OCI-LY7 (cell line): ENCODE measurements at regions not wholly inside any gene's neighbourhood (a gene's known extent, or its start where the extent isn't known, plus 50 kb on each side); places are given as distances from the start of the nearest gene placed in this dataset.

Experiments used
- BruUV-seq: library from RNA; stranded (reverse); fragments of 400-500 nt; replicated peaks from 2 replicates; lab custom pipeline; 2021; lab: Mats Ljungman, UMichigan
- CTCF ChIA-PET: fragments of 300-600 bp; sonication (Branson Sonifier 250); formaldehyde crosslinking; loops from one replicate; lab custom pipeline; 2022; ENCODE audit warnings: antibody characterized with exemption; ENCODE audit not compliant: unreplicated experiment; lab: Charles Lee
- POLR2A ChIA-PET: fragments of 300-600 bp; sonication (Branson Sonifier 250); formaldehyde crosslinking; loops from one replicate; lab custom pipeline; 2022; ENCODE audit warnings: antibody characterized with exemption; lab: Charles Lee
- DNase-seq: peaks from one replicate; pipeline ENCODE4 v3.0.0-alpha.2; 2015; ENCODE audit warnings: low spot score
- H2AFZ ChIP-seq: fragments of 200-600 bp; sonication (generic), shearing (Covaris generic); 2 replicates; pipeline ENCODE4 v1.6.1; 2014; ENCODE audit warnings: mild to moderate bottlenecking, antibody characterized with exemption, low read length, moderate library complexity
- H3K27ac ChIP-seq: fragments of 200-600 bp; sonication (generic); 2 replicates; pipeline ENCODE4 v1.5.1; 2014; ENCODE audit warnings: mixed run types, low read depth, mild to moderate bottlenecking, moderate library complexity, low read length, inconsistent platforms; ENCODE audit not compliant: poor library complexity, severe bottlenecking
- H3K36me3 ChIP-seq: fragments of 200-600 bp; sonication (generic); 2 replicates; pipeline ENCODE4 v1.6.1; 2014; ENCODE audit warnings: mild to moderate bottlenecking, antibody characterized with exemption, low read length, moderate library complexity, mixed read lengths; ENCODE audit not compliant: insufficient read depth
- H3K4me1 ChIP-seq: fragments of 200-600 bp; sonication (generic); 2 replicates; pipeline ENCODE4 v1.5.1; 2014; ENCODE audit warnings: mild to moderate bottlenecking, low read length; ENCODE audit not compliant: insufficient read depth, poor library complexity, severe bottlenecking
- H3K4me2 ChIP-seq: fragments of 200-600 bp; sonication (generic); 2 replicates; pipeline ENCODE4 v1.6.1; 2014; ENCODE audit warnings: mild to moderate bottlenecking, low read length
- H3K4me3 ChIP-seq: fragments of 200-600 bp; sonication (generic); 2 replicates; pipeline ENCODE4 v1.5.1; 2014; ENCODE audit warnings: mild to moderate bottlenecking, low read depth, low read length; ENCODE audit not compliant: poor library complexity, severe bottlenecking
- H3K79me2 ChIP-seq: fragments of 200-600 bp; sonication (generic); 2 replicates; pipeline ENCODE4 v1.6.1; 2016; ENCODE audit warnings: low read depth, mild to moderate bottlenecking, low read length, moderate library complexity, mixed read lengths; ENCODE audit not compliant: insufficient read depth
- H3K9me2 ChIP-seq: fragments of 200-600 bp; sonication (generic); 2 replicates; pipeline ENCODE4 v1.6.1; 2016; ENCODE audit warnings: mild to moderate bottlenecking, low read length, mixed read lengths; ENCODE audit not compliant: insufficient read depth
- H3K9me3 ChIP-seq: fragments of 200-600 bp; sonication (generic); 2 replicates; pipeline ENCODE4 v1.6.1; 2014; ENCODE audit warnings: mild to moderate bottlenecking, mixed run types, low read length, mixed read lengths
- H4K20me1 ChIP-seq: fragments of 200-600 bp; sonication (generic); 2 replicates; pipeline ENCODE4 v1.6.1; 2014; ENCODE audit warnings: mild to moderate bottlenecking, antibody characterized with exemption, low read length, moderate library complexity, mixed read lengths; ENCODE audit not compliant: insufficient read depth
- CTCF ChIP-seq: fragments of 200-600 bp; sonication (generic); conservative IDR thresholded peaks from 2 replicates; pipeline ENCODE4 v1.5.1; 2014; ENCODE audit warnings: mild to moderate bottlenecking, antibody characterized with exemption, low read length, moderate library complexity, mixed read lengths
- EZH2phosphoT487 ChIP-seq: fragments of 200-600 bp; sonication (generic); IDR thresholded peaks from 2 replicates; pipeline ENCODE4 v1.6.1; 2018; ENCODE audit warnings: low read depth, borderline replicate concordance, mild to moderate bottlenecking, mixed run types, antibody characterized with exemption, low read length, moderate library complexity, mixed read lengths
- intact Hi-C: fragments of 100-400 bp; cut with micrococcal nuclease; formaldehyde crosslinking; loops from one replicate; pipeline ENCODE4 v1.10.0; 2022; ENCODE audit not compliant: unreplicated experiment

GRCh38 chr9:108722396-108722795, 133.4 kb downstream of the ACTL7B start:
- no peak for TF ChIP-seq CTCF
- TF ChIP-seq EZH2phosphoT487: no peak
- no TSS peak for BruUV-seq
- POLR2A ChIA-PET: no interaction called here
- intact Hi-C loops: no loop called here
- Histone ChIP-seq H4K20me1 (no peaks in the 10 kb centered on the region), H3K9me2 (no peaks in the 10 kb centered on the region), H3K27ac (no peak overlapping the region), H3K4me1 (no peaks in the 10 kb centered on the region), H2AFZ (no peak overlapping the region), H3K4me2 (no peak overlapping the region), H3K9me3 (no peaks in the 10 kb centered on the region), H3K79me2 (no peaks in the 10 kb centered on the region), H3K4me3 (no peak overlapping the region), H3K36me3 (no peaks in the 10 kb centered on the region)
- DNase-seq: no peak
- CTCF ChIA-PET: no interaction called here

- no peak for DNase-seq
- no peak overlapping the region for H3K27ac ChIP-seq
- no peak overlapping the region for H3K4me2 ChIP-seq
- CTCF ChIA-PET: no interaction called here
- H4K20me1 ChIP-seq: no peaks in the 10 kb centered on the region
- H3K4me3 ChIP-seq: no peak overlapping the region
- no peak overlapping the region for H2AFZ ChIP-seq
- H3K36me3 ChIP-seq: no peaks in the 10 kb centered on the region
- TF ChIP-seq EZH2phosphoT487 (no peak), CTCF (no peak)
- no peaks in the 10 kb centered on the region for H3K4me1 ChIP-seq
- no peaks in the 10 kb centered on the region for H3K9me2 ChIP-seq
- no TSS peak for BruUV-seq
- POLR2A ChIA-PET: no interaction called here
- H3K9me3 ChIP-seq: no peaks in the 10 kb centered on the region
- H3K79me2 ChIP-seq: no peaks in the 10 kb centered on the region
- intact Hi-C loops: no loop called here
Measured at GRCh38 chr9:108720191-108720642, 135.6 kb downstream of the ACTL7B start.

GRCh38 chr9:108710424-108710823, 145.4 kb downstream of the ACTL7B start:
- no peak for DNase-seq
- Histone ChIP-seq H4K20me1 (no peaks in the 10 kb centered on the region), H3K9me3 (no peaks in the 10 kb centered on the region), H3K4me1 (no peaks in the 10 kb centered on the region), H3K79me2 (no peaks in the 10 kb centered on the region), H3K36me3 (no peaks in the 10 kb centered on the region), H3K4me2 (no peak overlapping the region), H3K9me2 (no peaks in the 10 kb centered on the region), H2AFZ (no peak overlapping the region), H3K4me3 (no peak overlapping the region), H3K27ac (no peak overlapping the region)
- intact Hi-C loops: no loop called here
- CTCF ChIA-PET: no interaction called here
- BruUV-seq: no TSS peak
- POLR2A ChIA-PET: no interaction called here
- TF ChIP-seq EZH2phosphoT487 (no peak), CTCF (no peak)
